SK-N-SH (cell line): ENCODE measurements at regions not wholly inside any gene's neighbourhood (a gene's known extent, or its start where the extent isn't known, plus 50 kb on each side); places are given as distances from the start of the nearest gene placed in this dataset.

Experiments used
- CTCF ChIA-PET: fragments of 300-600, 350-600 bp; formaldehyde crosslinking; extraction: SDS; loops from one replicate; lab custom pipeline; 2021; lab: Yijun Ruan, JAX
- POLR2A ChIA-PET: fragments of 350-600 bp; sonication (Branson Sonifier 250); formaldehyde crosslinking; extraction: SDS; loops from one replicate; lab custom pipeline; 2020; ENCODE audit warnings: antibody characterized with exemption, inconsistent platforms; lab: Yijun Ruan, JAX
- DNase-seq: peaks from one replicate; pipeline ENCODE4 v3.0.0; 2012
- H2AFZ ChIP-seq: fragments of 200-600 bp; sonication (generic); 2 replicates; pipeline ENCODE4 v1.8.1; 2016; ENCODE audit warnings: antibody characterized with exemption, mild to moderate bottlenecking, low read depth
- H3F3A ChIP-seq: fragments of 200-600 bp; sonication (generic); replicated peaks from 2 replicates; pipeline ENCODE3; 2016; ENCODE audit warnings: antibody characterized with exemption, mild to moderate bottlenecking; ENCODE audit not compliant: insufficient read depth
- H3K27ac ChIP-seq, 2 experiments: fragments of 200-500 bp in 1 of 2; fragments of 200-600 bp in 1 of 2; sonication (Bioruptor generic) in 1 of 2; sonication (generic), shearing (Covaris generic) in 1 of 2; 2 replicates each; pipeline versions ENCODE4 v1.5.1 to v1.6.1; 2014 to 2016; ENCODE audit warnings: low read depth in 2 of 2, inconsistent platforms in 1 of 2, low read length in 1 of 2, mild to moderate bottlenecking in 1 of 2, mixed read lengths in 1 of 2
- H3K27me3 ChIP-seq: fragments of 200-600 bp; sonication (generic), shearing (Covaris generic); 2 replicates; pipeline ENCODE4 v1.6.1; 2016; ENCODE audit warnings: mixed run types; ENCODE audit not compliant: insufficient read depth
- H3K36me3 ChIP-seq, 2 experiments: fragments of 200-500 bp in 1 of 2; fragments of 200-600 bp in 1 of 2; sonication (Bioruptor generic) in 1 of 2; sonication (generic) in 1 of 2; replicated peaks in 1 of 2; 2 replicates each; pipeline versions ENCODE3 to v1.5.1; 2014 to 2016; ENCODE audit warnings: low read length in 1 of 2, mild to moderate bottlenecking in 1 of 2; ENCODE audit not compliant: insufficient read depth in 2 of 2, control insufficient read depth in 1 of 2
- H3K4me1 ChIP-seq, 2 experiments: fragments of 200-500 bp in 1 of 2; fragments of 200-600 bp in 1 of 2; sonication (Bioruptor generic) in 1 of 2; sonication (generic), shearing (Covaris generic) in 1 of 2; 2 replicates each; pipeline versions ENCODE4 v1.5.1 to v1.6.1; 2014 to 2016; ENCODE audit warnings: low read depth in 1 of 2, low read length in 1 of 2, mixed run types in 1 of 2; ENCODE audit not compliant: insufficient read depth in 2 of 2, control insufficient read depth in 1 of 2
- H3K4me2 ChIP-seq: fragments of 200-600 bp; sonication (generic), shearing (Covaris generic); 2 replicates; pipeline ENCODE4 v1.6.1; 2017; ENCODE audit warnings: mixed run types
- H3K4me3 ChIP-seq, 2 experiments: fragments of 200-500 bp in 1 of 2; fragments of 200-600 bp in 1 of 2; sonication (Bioruptor generic) in 1 of 2; sonication (generic), shearing (Covaris generic) in 1 of 2; 2 replicates each; pipeline versions ENCODE4 v1.5.1 to v1.8.1; 2014 to 2016; ENCODE audit warnings: low read depth in 2 of 2, inconsistent platforms in 1 of 2, low read length in 1 of 2, mild to moderate bottlenecking in 1 of 2, mixed read lengths in 1 of 2, moderate library complexity in 1 of 2
- H3K79me2 ChIP-seq: fragments of 200-600 bp; sonication (generic); 2 replicates; pipeline ENCODE4 v1.8.1; 2017; ENCODE audit warnings: mild to moderate bottlenecking; ENCODE audit not compliant: insufficient read depth
- H3K9ac ChIP-seq: fragments of 200-600 bp; sonication (generic); 2 replicates; pipeline ENCODE4 v1.6.1; 2017; ENCODE audit warnings: mixed run types
- H3K9me2 ChIP-seq: fragments of 200-600 bp; sonication (generic); 2 replicates; pipeline ENCODE4 v1.6.1; 2017; ENCODE audit warnings: mixed run types
- H3K9me3 ChIP-seq: fragments of 200-600 bp; sonication (generic); 2 replicates; pipeline ENCODE4 v1.6.1; 2017; ENCODE audit warnings: mixed run types, mild to moderate bottlenecking, moderate library complexity
- H4K20me1 ChIP-seq: fragments of 200-600 bp; sonication (generic); 2 replicates; pipeline ENCODE4 v1.6.1; 2017; ENCODE audit warnings: mild to moderate bottlenecking, mixed run types; ENCODE audit not compliant: insufficient read depth
- EP300 ChIP-seq, 2 experiments: IDR thresholded peaks; 2 replicates each; pipeline versions ENCODE4 v1.4.0 to v1.6.1; 2012; ENCODE audit warnings: borderline replicate concordance in 1 of 2, low read depth in 1 of 2, low read length in 1 of 2
- EZH2phosphoT487 ChIP-seq: fragments of 200-600 bp; sonication (generic); IDR thresholded peaks from 2 replicates; pipeline ENCODE4 v1.6.1; 2017; ENCODE audit warnings: low read depth, mixed run types, mild to moderate bottlenecking, antibody characterized with exemption, moderate library complexity, borderline replicate concordance
- FOSL2 ChIP-seq: IDR thresholded peaks from 2 replicates; pipeline ENCODE4 v1.4.0; 2012; ENCODE audit warnings: low read depth, mild to moderate bottlenecking, moderate library complexity, borderline replicate concordance
- FOXJ3 ChIP-seq: sonication (generic); formaldehyde crosslinking; IDR thresholded peaks from 2 replicates; pipeline ENCODE4 v1.5.1; 2020; ENCODE audit warnings: mild to moderate bottlenecking, missing genetic modification reagents
- FOXM1 ChIP-seq: IDR thresholded peaks from 2 replicates; pipeline ENCODE4 v1.4.0; 2012; ENCODE audit warnings: low read depth, mild to moderate bottlenecking
- GATA2 ChIP-seq: sonication (generic); formaldehyde crosslinking; IDR thresholded peaks from 2 replicates; pipeline ENCODE4 v1.5.0; 2020; ENCODE audit warnings: mild to moderate bottlenecking, missing genetic modification reagents
- JUND ChIP-seq: IDR thresholded peaks from 2 replicates; pipeline ENCODE4 v1.4.0; 2012
- MAX ChIP-seq: IDR thresholded peaks from 2 replicates; pipeline ENCODE4 v1.4.0; 2012; ENCODE audit warnings: low read depth
- MEF2A ChIP-seq: IDR thresholded peaks from 2 replicates; pipeline ENCODE4 v1.4.0; 2012; ENCODE audit warnings: low read depth, borderline replicate concordance
- NFIC ChIP-seq: IDR thresholded peaks from 2 replicates; pipeline ENCODE4 v1.4.0; 2012; ENCODE audit warnings: borderline replicate concordance
- NRF1 ChIP-seq: IDR thresholded peaks from 2 replicates; pipeline ENCODE4 v1.6.1; 2012; ENCODE audit warnings: low read depth, mild to moderate bottlenecking, low read length
- PBX3 ChIP-seq: IDR thresholded peaks from 2 replicates; pipeline ENCODE4; 2012
- RAD21 ChIP-seq: IDR thresholded peaks from 2 replicates; pipeline ENCODE4 v1.6.1; 2012; ENCODE audit warnings: mild to moderate bottlenecking, low read length
- RCOR1 ChIP-seq: fragments of 150-350 bp; IDR thresholded peaks from 2 replicates; pipeline ENCODE4 v1.6.1; 2017; ENCODE audit warnings: antibody characterized with exemption, low read length
- RFX5 ChIP-seq: IDR thresholded peaks from 2 replicates; pipeline ENCODE4 v1.6.1; 2012; ENCODE audit warnings: mild to moderate bottlenecking, improper control_type of control experiment, low read length
- SMC3 ChIP-seq: IDR thresholded peaks from 2 replicates; pipeline ENCODE4 v1.6.1; 2012; ENCODE audit warnings: low read depth, low read length, improper control_type of control experiment
- TAF1 ChIP-seq: IDR thresholded peaks from 2 replicates; pipeline ENCODE4 v1.6.1; 2012; ENCODE audit warnings: low read depth, mild to moderate bottlenecking, low read length, moderate library complexity, borderline replicate concordance
- TEAD4 ChIP-seq: IDR thresholded peaks from 2 replicates; pipeline ENCODE4 v1.4.0; 2012; ENCODE audit warnings: mild to moderate bottlenecking, borderline replicate concordance; ENCODE audit not compliant: insufficient read depth
- USF1 ChIP-seq: IDR thresholded peaks from 2 replicates; pipeline ENCODE4 v1.4.0; 2012; ENCODE audit warnings: low read depth, borderline replicate concordance
- YY1 ChIP-seq: IDR thresholded peaks from 2 replicates; pipeline ENCODE4 v1.4.0; 2012; ENCODE audit warnings: low read depth, mild to moderate bottlenecking
- WGBS: methylation state at CpG from one replicate; pipeline ENCODE4 v1.1.6; 2017; ENCODE audit warnings: low lambda C conversion rate; 5-methylcytosine and 5-hydroxymethylcytosine counted together

DNA sequence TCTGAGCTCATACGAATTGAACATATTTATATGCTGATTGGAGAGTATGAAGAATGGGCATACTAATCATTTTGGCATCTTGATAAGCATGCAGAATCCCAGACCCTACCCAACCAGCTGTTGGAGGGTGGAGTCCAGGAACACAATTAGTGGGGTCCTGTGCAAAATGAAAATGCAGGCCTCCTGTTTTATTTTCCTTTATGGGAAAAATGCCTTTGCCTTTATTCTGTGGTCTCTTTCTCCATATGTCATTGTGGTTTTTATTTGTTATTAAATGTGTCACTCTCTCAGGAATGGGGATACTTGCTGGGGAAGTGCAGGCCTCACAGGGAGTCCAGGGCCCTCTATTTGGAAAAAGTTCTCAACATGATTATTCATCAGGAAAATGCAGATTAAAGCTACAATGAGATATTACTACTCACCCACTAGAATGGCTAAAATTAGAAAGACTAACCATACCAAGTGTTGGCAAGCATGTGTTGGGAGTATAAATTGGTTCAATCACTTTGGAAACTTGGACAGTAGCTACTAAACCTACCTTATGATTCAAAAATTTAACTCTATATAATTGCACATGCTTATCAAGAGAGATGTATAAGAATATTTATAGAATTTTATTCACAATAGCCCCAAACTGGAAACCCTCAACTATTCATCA lies 185.1 kb upstream of the FOXN2 start:
- Histone ChIP-seq H3K36me3 (no peaks in the 10 kb centered on the region), H3K79me2 (no peaks in the 10 kb centered on the region), H3K27me3 (no peaks in the 10 kb centered on the region), H3K9me3 (no peaks in the 10 kb centered on the region), H4K20me1 (no peaks in the 10 kb centered on the region), H3K4me2 (no peak overlapping the region), H3K27ac (no peak overlapping the region), H3F3A (no peaks in the 10 kb centered on the region), H2AFZ (no peak overlapping the region), H3K4me1 (peaks cover 0 to 5% of the 10 kb centered on the region in 2 experiments; a peak in 2 of 4 replicates), H3K4me3 (no peak overlapping the region), H3K9me2 (no peaks in the 10 kb centered on the region), H3K9ac (no peak overlapping the region)
- TF ChIP-seq USF1 (no peak), RAD21 (no peak)
- ChIA-PET POLR2A (no interaction called here), CTCF (no interaction called here)
- WGBS = 41% methylated on average over 1 of the region's 1 CpG
- DNase-seq = no peak

DNA sequence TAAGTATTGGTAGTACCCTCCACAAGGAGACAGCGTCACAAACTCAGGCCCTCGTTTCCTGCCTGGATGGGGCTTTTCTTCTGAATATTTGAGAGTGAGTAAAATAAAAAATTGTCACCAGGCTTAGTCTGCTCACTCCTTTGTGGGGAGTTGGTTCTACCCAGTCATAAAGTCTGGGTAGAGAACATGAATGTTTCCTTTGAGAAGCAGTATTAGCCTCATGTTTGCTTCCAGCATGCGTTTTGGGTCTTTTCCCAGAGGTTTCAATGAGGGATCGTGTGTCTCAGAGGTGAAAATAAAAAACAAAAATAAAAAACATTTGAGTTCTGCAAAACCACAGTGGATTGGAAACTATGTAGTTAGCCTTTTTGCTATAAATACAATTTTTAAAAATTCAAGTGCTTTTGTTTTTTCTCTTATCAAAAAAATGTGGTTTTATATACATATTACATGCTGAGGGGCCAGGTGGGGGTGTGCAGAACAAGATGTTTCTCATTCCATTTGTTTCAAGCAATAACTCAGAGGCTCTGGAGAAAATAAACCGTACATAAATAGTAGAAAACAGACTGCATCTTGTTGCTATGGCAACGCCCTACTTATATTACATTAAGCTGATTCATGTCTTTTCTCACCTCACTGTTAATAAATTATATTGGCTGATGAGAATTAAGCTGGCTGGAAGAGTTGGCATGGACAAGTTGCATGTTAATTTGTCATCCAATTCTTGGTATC lies 182.8 kb upstream of the FOXN2 start:
- CTCF ChIA-PET = interaction anchor here (0.8 to 0.9 kb wide), 2 partner anchors 206 to 284 kb away, joined by 3 read pairs; no protein-coding TSS in a partner anchor

More for the DNA sequence above, 182.8 kb upstream of the FOXN2 start:
- Histone ChIP-seq H3K27me3 (no peaks in the 10 kb centered on the region), H3K9ac (no peak overlapping the region), H4K20me1 (no peaks in the 10 kb centered on the region), H2AFZ (no peak overlapping the region), H3K9me3 (no peaks in the 10 kb centered on the region), H3K27ac (no peak overlapping the region; a peak in 1 of 4 replicates), H3K4me2 (no peak overlapping the region), H3K79me2 (no peaks in the 10 kb centered on the region), H3K9me2 (no peaks in the 10 kb centered on the region), H3K4me3 (no peak overlapping the region), H3F3A (no peaks in the 10 kb centered on the region), H3K4me1 (peaks cover 0 to 5% of the 10 kb centered on the region in 2 experiments; a peak in 2 of 4 replicates), H3K36me3 (no peaks in the 10 kb centered on the region)
- TF ChIP-seq MEF2A (no peak), PBX3 (no peak), YY1 (no peak), GATA2 (CRISPR knock-in tag) (no peak), RFX5 (no peak), TEAD4 (no peak), SMC3 (no peak), RAD21 (no peak), JUND (no peak), FOXJ3 (CRISPR knock-in tag) (no peak), FOSL2 (no peak), RCOR1 (no peak), FOXM1 (no peak), MAX (no peak), NRF1 (no peak), NFIC (no peak), EP300 (IDR thresholded peaks at IDR 0.05; ENCODE audit: borderline replicate concordance in 1 of 2, low read depth in 1 of 2, low read length in 1 of 2) (no peak), TAF1 (no peak), EZH2phosphoT487 (no peak)
- POLR2A ChIA-PET = no interaction called here
- peak; percentile 49 for DNase-seq
- WGBS = 46% methylated on average over 6 of the region's 6 CpGs
